Glomerular visceral epithelial cell (primary cell): ENCODE measurements at regions not wholly inside any gene's neighbourhood (a gene's known extent, or its start where the extent isn't known, plus 50 kb on each side); places are given as distances from the start of the nearest gene placed in this dataset.
A peak's percentile ranks its signal among the peaks of the same experiment; 100 is the strongest.
"Not testable (repeated sequence)": the region's sequence is repeated elsewhere in the genome, so short reads cannot be mapped to it uniquely, and the experiment has no call there.

Experiments used
- DNase-seq: peaks from one replicate; pipeline ENCODE4 v3.0.0-alpha.2; 2016; ENCODE audit errors: extremely low spot score

DNA sequence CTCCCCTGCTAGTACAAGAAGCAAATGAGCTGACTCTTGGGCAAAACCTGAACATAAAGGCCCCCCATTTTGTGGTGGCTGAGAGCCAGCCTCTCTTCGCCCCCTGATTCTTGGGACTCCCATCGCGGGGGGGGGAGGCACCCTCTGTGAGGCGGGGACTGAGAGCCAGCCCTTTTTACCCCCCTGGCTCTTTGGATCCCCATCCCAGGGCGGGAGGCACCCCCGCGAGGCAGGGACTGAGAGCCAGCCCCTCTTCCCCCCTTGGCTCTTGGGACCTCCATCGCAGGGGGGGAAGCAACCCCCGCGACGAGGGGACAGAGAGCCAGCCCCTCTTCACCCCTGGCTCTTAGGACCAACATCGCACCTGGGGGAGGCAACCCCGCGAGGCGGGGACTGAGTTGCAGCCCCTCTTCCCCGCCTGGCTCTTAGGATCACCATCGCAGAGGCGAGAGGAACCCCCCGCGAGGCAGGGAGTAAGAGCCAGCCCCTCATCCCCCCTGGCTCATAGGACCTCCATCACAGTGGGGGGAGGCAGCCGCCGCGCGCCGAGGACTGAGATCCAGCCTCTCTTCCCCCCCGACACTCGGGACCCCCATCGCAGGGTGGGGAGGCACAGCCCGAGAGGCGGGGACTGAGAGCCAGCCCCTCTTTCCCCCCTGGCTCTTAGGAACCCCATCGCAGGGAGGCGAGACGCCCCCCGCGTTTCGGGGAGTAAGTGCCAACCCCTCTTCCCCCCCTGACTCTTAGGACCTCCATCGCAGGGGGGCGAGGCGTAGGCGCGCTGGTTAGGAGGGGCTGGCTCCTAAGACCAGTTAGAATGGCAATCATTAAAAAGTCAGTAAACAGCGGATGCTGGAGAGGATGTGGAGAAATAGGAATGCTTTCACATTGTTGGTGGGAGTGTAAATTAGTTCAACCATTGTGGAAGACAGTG lies 2428.4 kb upstream of the PCDH20 start:
- no peak for DNase-seq

DNA sequence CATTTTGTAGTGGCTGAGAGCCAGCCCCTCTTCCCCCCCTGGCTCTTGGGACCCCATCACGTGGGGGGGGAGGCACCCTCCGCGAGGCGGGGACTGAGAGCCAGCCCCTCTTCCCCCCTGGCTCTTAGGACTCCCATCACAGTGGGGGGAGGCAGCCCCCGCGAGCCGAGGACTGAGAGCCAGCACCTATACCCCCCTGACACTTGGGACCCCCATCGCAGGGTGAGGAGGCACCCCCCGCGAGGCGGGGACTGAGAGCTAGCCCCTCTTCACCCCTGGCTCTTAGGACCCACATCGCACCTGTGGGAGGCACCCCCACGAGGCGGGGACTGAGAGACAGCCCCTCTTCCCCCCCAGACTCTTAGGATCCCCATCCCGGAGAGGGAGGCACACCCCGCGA lies 2426.5 kb upstream of the PCDH20 start:
- no peak for DNase-seq

DNA sequence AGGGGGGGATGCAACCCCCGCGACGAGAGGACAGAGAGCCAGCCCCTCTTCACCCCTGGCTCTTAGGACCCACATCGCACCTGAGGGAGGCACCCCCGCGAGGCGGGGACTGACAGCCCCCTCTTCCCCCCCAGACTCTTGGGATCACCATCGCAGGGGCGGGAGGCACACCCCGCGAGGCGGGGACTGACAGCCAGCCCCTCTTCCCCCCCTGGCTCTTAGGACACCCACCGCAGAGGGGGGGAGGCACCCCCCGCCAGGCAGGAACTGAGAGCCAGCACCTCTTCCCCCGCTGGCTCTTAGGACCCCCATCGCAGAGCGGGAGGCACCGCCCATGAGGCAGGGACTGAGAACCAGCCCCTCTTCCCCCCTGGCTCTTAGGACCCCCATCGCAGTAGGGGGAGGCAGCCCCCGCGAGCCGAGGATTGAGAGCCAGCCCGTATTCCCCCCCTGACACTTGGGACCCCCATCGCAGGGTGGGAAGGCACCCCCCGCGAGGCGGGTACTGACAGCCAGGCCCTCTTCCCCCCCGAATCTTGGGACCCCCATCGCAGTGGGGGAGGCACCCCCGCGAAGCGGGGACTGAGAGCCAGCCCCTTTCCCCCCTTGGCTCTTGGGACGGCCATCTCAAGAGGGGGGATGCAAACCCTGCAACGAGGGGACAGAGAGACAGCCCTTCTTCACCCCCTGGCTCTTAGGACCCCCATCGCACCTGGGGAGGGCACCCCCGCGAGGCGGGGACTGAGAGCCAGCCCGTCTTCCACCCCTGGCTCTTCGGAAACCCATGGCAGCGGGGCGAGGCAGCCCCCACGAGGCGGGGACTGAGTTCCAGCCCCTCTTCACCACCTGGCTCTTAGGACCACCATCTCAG lies 2425.1 kb upstream of the PCDH20 start:
- no peak for DNase-seq

DNA sequence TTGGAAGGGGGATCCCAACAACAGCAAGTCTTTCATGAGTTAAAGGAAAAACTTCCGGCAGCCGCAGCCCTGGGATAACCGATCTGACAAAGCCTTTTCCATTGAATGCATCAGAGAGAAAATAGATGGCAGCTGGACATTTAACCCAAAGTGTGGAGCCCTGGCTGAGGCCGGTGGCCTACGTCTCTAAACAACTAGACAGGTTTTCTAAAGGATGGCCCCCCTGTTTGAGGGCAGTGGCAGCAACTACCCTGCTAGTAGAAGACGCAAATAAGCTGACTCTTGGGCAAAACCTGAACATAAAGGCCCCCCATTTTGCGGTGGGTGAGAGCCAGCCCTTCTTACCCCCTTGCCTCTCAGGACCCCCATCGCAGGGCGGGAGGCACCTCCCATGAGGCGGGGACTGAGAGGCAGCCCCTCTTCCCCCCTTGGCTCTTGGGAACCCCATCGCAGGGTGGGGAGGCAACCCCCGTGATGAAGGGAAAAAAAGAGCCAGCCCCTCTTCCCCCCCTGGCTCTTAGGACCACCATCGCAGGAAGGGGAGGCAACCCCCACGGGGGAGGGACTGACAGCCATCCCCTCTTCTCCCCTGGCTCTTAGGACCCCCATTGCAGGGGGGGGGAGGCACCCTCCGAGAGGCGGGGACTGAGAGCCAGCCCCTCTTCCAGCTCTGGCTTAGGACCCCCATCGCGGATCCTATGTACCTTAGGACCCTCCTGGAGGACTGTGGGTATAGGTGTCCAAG lies 2422.9 kb upstream of the PCDH20 start:
- DNase-seq, result no peak

GRCh38 chr13:63837701-63838100 lies 2422.1 kb upstream of the PCDH20 start:
- not testable (repeated sequence) for DNase-seq

GRCh38 chr13:63829609-63830008 lies 2414.0 kb upstream of the PCDH20 start:
- DNase-seq, result not testable (repeated sequence)

DNA sequence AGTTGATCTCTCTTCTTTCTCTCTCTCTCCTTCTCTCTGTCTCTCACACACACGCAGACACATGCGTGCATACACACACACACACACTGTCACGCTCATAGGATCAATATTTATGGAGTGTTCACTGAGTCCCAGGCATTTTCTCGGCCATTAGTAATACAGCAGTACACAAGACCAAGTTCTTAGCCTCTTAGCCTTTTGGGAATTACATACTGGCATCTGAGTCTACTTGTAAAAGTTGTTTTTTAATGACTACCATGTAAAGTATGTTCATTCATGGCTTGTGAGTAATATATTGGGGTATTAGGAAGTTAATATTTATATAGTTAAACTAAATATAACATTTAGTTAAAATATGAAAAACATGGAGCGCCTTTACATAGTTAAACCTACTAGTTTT lies 2406.1 kb upstream of the PCDH20 start:
- DNase-seq, result not testable (repeated sequence)

- DNase-seq, result not testable (repeated sequence)
Measured at GRCh38 chr13:63811428-63812004, 2395.9 kb upstream of the PCDH20 start.

DNA sequence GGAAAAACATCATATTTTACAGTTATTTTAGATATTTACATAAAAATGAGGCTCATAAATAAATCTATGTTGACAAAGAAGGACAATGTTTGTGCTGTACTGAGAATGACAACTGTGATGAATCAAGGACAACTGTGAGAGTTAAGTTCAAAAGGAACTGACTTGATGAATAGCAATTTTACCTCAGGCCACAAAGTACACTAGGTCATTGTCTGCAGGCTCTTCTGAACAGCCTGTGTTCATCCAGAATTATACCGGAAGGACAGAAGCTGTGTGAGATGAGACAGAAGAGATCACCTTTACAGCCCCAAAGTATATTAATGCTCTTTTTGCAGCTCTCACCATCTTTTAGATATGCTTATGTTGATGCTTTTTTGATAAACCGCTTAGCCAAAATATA lies 2375.5 kb upstream of the PCDH20 start:
- not testable (repeated sequence) for DNase-seq

- DNase-seq, result no peak
Measured at GRCh38 chr13:63774133-63774532, 2358.5 kb upstream of the PCDH20 start.

DNA sequence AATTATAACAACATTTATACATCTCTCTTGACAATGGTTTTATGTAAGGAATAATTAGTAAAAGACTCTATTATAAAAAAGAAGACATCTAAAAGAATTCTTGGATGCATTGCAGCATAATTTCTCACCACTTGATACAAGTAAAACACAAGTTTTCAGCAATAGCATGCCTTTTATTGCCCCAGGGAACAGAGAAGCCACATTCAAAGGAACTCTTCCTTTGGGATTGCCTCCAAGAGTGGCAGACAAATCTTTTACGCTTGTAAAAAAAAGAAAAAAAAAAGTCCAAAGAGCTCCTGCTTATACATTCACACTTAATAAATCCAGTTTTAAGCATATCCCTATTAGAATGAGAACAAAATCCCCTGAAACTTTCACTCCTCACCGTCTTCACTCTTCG lies 2357.8 kb upstream of the PCDH20 start:
- no peak for DNase-seq

DNA sequence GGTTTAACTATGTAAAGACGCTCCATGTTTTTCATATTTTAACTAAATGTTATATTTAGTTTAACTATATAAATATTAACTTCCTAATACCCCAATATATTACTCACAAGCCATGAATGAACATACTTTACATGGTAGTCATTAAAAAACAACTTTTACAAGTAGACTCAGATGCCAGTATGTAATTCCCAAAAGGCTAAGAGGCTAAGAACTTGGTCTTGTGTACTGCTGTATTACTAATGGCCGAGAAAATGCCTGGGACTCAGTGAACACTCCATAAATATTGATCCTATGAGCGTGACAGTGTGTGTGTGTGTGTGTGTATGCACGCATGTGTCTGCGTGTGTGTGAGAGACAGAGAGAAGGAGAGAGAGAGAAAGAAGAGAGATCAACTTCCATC lies 2342.0 kb upstream of the PCDH20 start:
- DNase-seq, result not testable (repeated sequence)

DNA sequence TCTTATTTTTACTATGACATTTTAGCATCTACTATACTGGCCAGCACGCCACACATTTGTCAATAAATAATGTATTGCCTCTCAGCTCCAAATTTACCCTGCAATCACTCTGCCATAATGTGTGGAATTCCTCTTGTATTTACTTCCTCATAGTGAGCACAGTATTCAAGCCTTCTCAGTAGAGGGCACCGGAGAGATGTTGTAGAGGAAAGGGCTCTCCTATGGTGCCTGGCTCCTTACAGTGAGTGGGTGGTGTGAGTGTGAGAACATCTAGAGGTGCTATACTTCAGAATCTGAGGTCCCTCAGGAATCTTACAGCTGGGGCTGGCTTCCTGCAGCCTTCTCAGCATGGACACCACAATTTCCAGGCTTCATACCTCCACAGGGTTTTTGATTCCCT lies 2334.2 kb upstream of the PCDH20 start:
- not testable (repeated sequence) for DNase-seq

GRCh38 chr13:63741814-63742101 lies 2326.1 kb upstream of the PCDH20 start:
- DNase-seq, result not testable (repeated sequence)

- no peak for DNase-seq
Measured at GRCh38 chr13:63741029-63741813, 2325.6 kb upstream of the PCDH20 start.

- DNase-seq, result not testable (repeated sequence)
Measured at GRCh38 chr13:63739112-63739735, 2323.6 kb upstream of the PCDH20 start.

GRCh38 chr13:63737418-63737817 lies 2321.8 kb upstream of the PCDH20 start:
- no peak for DNase-seq

- peak; percentile 57 for DNase-seq
Measured at GRCh38 chr13:63731896-63732295, 2316.2 kb upstream of the PCDH20 start.

GRCh38 chr13:63712159-63712558 lies 2296.5 kb upstream of the PCDH20 start:
- not testable (repeated sequence) for DNase-seq

DNA sequence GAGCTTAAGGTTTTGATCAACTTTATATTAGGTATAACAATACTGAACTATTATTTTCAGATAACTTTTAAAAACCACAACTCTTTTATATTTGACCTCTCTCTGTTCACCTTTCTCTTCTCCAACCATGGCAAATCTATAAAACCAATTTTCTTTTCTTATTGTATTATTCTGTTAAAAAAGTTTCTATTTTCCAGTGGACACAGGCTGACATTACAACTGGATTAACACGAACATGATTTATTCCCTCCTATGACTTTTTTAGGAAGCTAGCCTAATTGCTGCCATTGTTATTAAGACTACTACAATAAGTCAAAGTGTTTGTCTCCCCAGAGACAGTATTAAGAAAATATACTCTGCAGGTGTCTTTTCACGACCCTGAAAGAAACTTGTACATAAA lies 2291.1 kb upstream of the PCDH20 start:
- DNase-seq, result no peak
